DND-41 (cell line): ENCODE measurements at regions not wholly inside any gene's neighbourhood (a gene's known extent, or its start where the extent isn't known, plus 50 kb on each side); places are given as distances from the start of the nearest gene placed in this dataset.

Source experiments
- ATAC-seq: fragments of 200-7000 bp; cut with Tn5 transposase; 3 replicates; pipeline ENCODE4 v1.9.1; 2021; ENCODE audit warnings: low read depth; ENCODE audit not compliant: insufficient read depth
- DNase-seq: peaks from one replicate; pipeline ENCODE4 v3.0.0-alpha.2; 2020
- H2AFZ ChIP-seq: 2 replicates; pipeline ENCODE4 v1.6.0; 2012; ENCODE audit warnings: low read depth, low read length
- H3K27ac ChIP-seq: 2 replicates; pipeline ENCODE4 v1.5.1; 2012; ENCODE audit warnings: low read length, inconsistent platforms
- H3K27me3 ChIP-seq: fragments of 200-600 bp; sonication (generic); 2 replicates; pipeline ENCODE4 v1.6.0; 2012; ENCODE audit warnings: low read length, mild to moderate bottlenecking, inconsistent platforms; ENCODE audit not compliant: insufficient read depth, poor library complexity
- H3K36me3 ChIP-seq: 2 replicates; pipeline ENCODE4 v1.5.1; 2012; ENCODE audit warnings: low read length, inconsistent platforms; ENCODE audit not compliant: insufficient read depth
- H3K4me1 ChIP-seq: 2 replicates; pipeline ENCODE4 v1.5.1; 2012; ENCODE audit warnings: mild to moderate bottlenecking, low read length; ENCODE audit not compliant: insufficient read depth
- H3K4me2 ChIP-seq: 2 replicates; pipeline ENCODE4 v1.6.0; 2012; ENCODE audit warnings: mild to moderate bottlenecking, moderate library complexity, low read length, inconsistent platforms; ENCODE audit not compliant: insufficient read depth
- H3K4me3 ChIP-seq, 2 experiments: fragments of 200-600 bp in 1 of 2; shearing (Covaris generic) in 1 of 2; 2 replicates each; pipeline ENCODE4 v1.5.1; 2012 to 2016; ENCODE audit warnings: inconsistent platforms in 2 of 2, low read length in 2 of 2, mild to moderate bottlenecking in 2 of 2, low read depth in 1 of 2, moderate library complexity in 1 of 2
- H3K79me2 ChIP-seq: 2 replicates; pipeline ENCODE4 v1.6.0; 2012; ENCODE audit warnings: low read length, inconsistent platforms; ENCODE audit not compliant: insufficient read depth
- H3K9ac ChIP-seq: 2 replicates; pipeline ENCODE4 v1.6.0; 2012; ENCODE audit warnings: low read depth, mild to moderate bottlenecking, inconsistent platforms, low read length, moderate library complexity
- H3K9me3 ChIP-seq: 2 replicates; pipeline ENCODE4 v1.5.1; 2012; ENCODE audit warnings: low read length, moderate library complexity, mild to moderate bottlenecking, inconsistent platforms; ENCODE audit not compliant: insufficient read depth, severe bottlenecking
- H4K20me1 ChIP-seq: 2 replicates; pipeline ENCODE4 v1.6.0; 2012; ENCODE audit warnings: low read length; ENCODE audit not compliant: insufficient read depth
- EZH2 ChIP-seq: IDR thresholded peaks from 3 replicates; pipeline ENCODE4 v1.6.1; 2012; ENCODE audit warnings: borderline replicate concordance, low read depth, mild to moderate bottlenecking, moderate library complexity, low read length, inconsistent platforms; ENCODE audit not compliant: severe bottlenecking
- TF ChIP-seq, protein P1 (sequence below): IDR thresholded peaks from 2 replicates; pipeline ENCODE4 v1.5.1; 2012; ENCODE audit warnings: borderline replicate concordance, low read length, moderate library complexity, mild to moderate bottlenecking; ENCODE audit not compliant: poor library complexity, severe bottlenecking; ENCODE audit errors: extremely low read depth

DNA sequence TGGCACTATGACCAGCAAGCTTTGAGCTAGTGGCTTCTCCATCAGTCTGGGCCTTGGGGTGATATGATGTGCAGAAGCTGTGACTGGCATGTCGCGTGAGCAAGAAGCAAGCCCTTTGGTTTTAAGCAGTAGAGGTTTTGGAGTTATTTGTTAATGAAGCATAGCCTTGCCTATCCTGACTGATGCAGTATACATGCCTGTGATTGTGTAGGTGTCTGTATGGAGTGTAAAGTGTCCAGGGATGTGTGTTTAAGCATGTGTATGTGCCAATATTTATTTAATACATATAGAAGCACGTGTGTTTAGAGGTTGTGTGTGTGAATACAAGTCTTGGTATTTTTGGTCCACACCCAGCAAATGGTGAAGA, 61.0 kb upstream of the CCDC167 start:
- Histone ChIP-seq H3K79me2 (no peaks in the 10 kb centered on the region), H3K9ac (no peak overlapping the region), H3K27me3 (peaks cover 48% of the 10 kb centered on the region), H3K36me3 (no peaks in the 10 kb centered on the region), H3K4me1 (no peaks in the 10 kb centered on the region), H4K20me1 (0 out of 2 replicates have a peak, but pooled peaks cover 5% of the 10 kb centered on the region), H3K9me3 (no peaks in the 10 kb centered on the region), H3K27ac (no peak overlapping the region), H2AFZ (no peak overlapping the region), H3K4me3 (no peak overlapping the region), H3K4me2 (no peak overlapping the region)
- no peak for DNase-seq
- ATAC-seq = no peak
- TF ChIP-seq, protein P1, sequence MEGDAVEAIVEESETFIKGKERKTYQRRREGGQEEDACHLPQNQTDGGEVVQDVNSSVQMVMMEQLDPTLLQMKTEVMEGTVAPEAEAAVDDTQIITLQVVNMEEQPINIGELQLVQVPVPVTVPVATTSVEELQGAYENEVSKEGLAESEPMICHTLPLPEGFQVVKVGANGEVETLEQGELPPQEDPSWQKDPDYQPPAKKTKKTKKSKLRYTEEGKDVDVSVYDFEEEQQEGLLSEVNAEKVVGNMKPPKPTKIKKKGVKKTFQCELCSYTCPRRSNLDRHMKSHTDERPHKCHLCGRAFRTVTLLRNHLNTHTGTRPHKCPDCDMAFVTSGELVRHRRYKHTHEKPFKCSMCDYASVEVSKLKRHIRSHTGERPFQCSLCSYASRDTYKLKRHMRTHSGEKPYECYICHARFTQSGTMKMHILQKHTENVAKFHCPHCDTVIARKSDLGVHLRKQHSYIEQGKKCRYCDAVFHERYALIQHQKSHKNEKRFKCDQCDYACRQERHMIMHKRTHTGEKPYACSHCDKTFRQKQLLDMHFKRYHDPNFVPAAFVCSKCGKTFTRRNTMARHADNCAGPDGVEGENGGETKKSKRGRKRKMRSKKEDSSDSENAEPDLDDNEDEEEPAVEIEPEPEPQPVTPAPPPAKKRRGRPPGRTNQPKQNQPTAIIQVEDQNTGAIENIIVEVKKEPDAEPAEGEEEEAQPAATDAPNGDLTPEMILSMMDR = no peak
- TF ChIP-seq EZH2 = no peak

DNA sequence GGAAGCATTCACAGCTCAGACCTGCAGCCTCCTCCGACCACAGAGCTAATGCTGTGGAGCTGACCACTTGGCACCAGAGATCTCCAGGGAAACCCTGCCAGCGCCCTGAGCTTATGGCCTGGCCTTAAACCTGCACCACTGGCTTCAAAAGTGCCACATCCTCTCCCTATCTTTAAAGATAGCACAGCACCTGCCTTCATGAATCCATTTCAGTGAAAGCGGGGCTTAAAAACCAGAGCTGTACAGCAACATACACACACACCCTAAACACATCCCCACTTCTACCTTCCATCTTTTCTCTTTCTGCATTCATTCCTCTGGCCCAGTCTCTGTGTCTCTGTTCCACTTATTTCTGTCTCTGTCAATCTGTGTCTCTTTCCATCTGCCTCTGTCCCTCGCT, 59.8 kb upstream of the CCDC167 start:
- H3K4me3 ChIP-seq = no peak overlapping the region
- H3K27me3 ChIP-seq = peaks cover 35% of the 10 kb centered on the region
- no peaks in the 10 kb centered on the region for H3K79me2 ChIP-seq
- no peak overlapping the region for H3K4me2 ChIP-seq
- H3K36me3 ChIP-seq = no peaks in the 10 kb centered on the region
- H3K4me1 ChIP-seq = no peaks in the 10 kb centered on the region
- no peak for TF ChIP-seq EZH2
- TF ChIP-seq, protein P1 = no peak
- H3K9me3 ChIP-seq = no peaks in the 10 kb centered on the region
- no peak overlapping the region for H2AFZ ChIP-seq
- H3K9ac ChIP-seq = no peak overlapping the region
- H3K27ac ChIP-seq = no peak overlapping the region
- 0 out of 2 replicates have a peak, but pooled peaks cover 5% of the 10 kb centered on the region for H4K20me1 ChIP-seq
- DNase-seq (no peak), ATAC-seq (no peak)

DNA sequence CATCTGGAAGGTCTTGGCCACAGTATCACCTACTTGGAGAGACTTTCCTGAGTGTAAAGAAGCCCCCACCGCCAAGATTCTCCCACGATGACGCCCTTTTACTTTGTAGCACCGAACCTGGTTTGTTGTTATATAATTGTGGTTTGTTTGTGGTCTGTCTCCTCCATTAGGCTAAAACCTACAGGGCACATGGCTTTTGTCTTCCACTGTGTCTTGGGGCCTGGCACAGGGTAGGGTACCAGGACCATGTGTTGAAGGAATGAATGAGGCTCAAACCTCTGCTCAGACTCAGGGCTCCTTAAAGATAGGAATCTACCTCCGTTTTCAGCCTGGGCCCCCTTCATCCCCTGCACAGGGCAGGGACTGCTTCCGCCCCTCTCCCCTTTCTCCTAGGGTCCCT, 59.4 kb upstream of the CCDC167 start:
- H3K4me1 ChIP-seq = no peaks in the 10 kb centered on the region

More for the DNA sequence above, 59.4 kb upstream of the CCDC167 start:
- no peak overlapping the region for H3K27ac ChIP-seq
- no peak overlapping the region for H2AFZ ChIP-seq
- H3K79me2 ChIP-seq = no peaks in the 10 kb centered on the region
- TF ChIP-seq, protein P1 = no peak
- no peak for TF ChIP-seq EZH2
- H4K20me1 ChIP-seq = 0 out of 2 replicates have a peak, but pooled peaks cover 3% of the 10 kb centered on the region
- H3K4me3 ChIP-seq = no peak overlapping the region
- no peak overlapping the region for H3K9ac ChIP-seq
- H3K9me3 ChIP-seq = no peaks in the 10 kb centered on the region
- H3K4me2 ChIP-seq = no peak overlapping the region
- DNase-seq = no peak
- no peaks in the 10 kb centered on the region for H3K36me3 ChIP-seq
- peak; percentile 47; the same call in 2 of the 3 replicates for ATAC-seq
- peaks cover 31% of the 10 kb centered on the region for H3K27me3 ChIP-seq
